ENCODE measurements at regions not wholly inside any gene's neighbourhood (a gene's known extent, or its start where the extent isn't known, plus 50 kb on each side); places are given as distances from the start of the nearest gene placed in this dataset.

GRCh38 chr1:221309723-221310122, 430.5 kb downstream of the HLX start:
- no CpG with 5 or more reads among the region's 1 CpG for WGBS (ENCODE audit: insufficient coverage)
- DNase-seq (ENCODE audit: low read depth in 4 of 6, low spot score in 6 of 6), result no peak
- no peaks in the 10 kb centered on the region for H3K27me3 ChIP-seq (ENCODE audit: control insufficient read depth, insufficient read depth, low read length)
- no peaks in the 10 kb centered on the region for H3K36me3 ChIP-seq (ENCODE audit: control insufficient read depth, insufficient read depth, low read length)
- H3K4me3 ChIP-seq (ENCODE audit: low read depth, low read length), result no peak overlapping the region
- no peaks in the 10 kb centered on the region for H3K9me3 ChIP-seq (ENCODE audit: control insufficient read depth, insufficient read depth, low read length)
- H3K4me1 ChIP-seq (ENCODE audit: control insufficient read depth, insufficient read depth, low read length), result no peaks in the 10 kb centered on the region
- H3K27ac ChIP-seq (ENCODE audit: low read depth, low read length), result no peak overlapping the region

GRCh38 chr1:221310180-221310579, 430.9 kb downstream of the HLX start:
- peak in 2 of 6 donors; percentile 71 to 85 for DNase-seq (ENCODE audit: low read depth in 4 of 6, low spot score in 6 of 6)
- no peak overlapping the region for H3K27ac ChIP-seq (ENCODE audit: low read depth, low read length)
- H3K27me3 ChIP-seq (ENCODE audit: control insufficient read depth, insufficient read depth, low read length), result no peaks in the 10 kb centered on the region
- no peaks in the 10 kb centered on the region for H3K36me3 ChIP-seq (ENCODE audit: control insufficient read depth, insufficient read depth, low read length)
- WGBS (ENCODE audit: insufficient coverage), result 68% methylated on average over 4 of the region's 4 CpGs
- no peaks in the 10 kb centered on the region for H3K9me3 ChIP-seq (ENCODE audit: control insufficient read depth, insufficient read depth, low read length)
- H3K4me1 ChIP-seq (ENCODE audit: control insufficient read depth, insufficient read depth, low read length), result no peaks in the 10 kb centered on the region
- H3K4me3 ChIP-seq (ENCODE audit: low read depth, low read length), result no peak overlapping the region

GRCh38 chr1:221315330-221315729, 426.6 kb downstream of the DUSP10 start:
- H3K4me1 ChIP-seq (ENCODE audit: control insufficient read depth, insufficient read depth, low read length), result no peaks in the 10 kb centered on the region
- no peaks in the 10 kb centered on the region for H3K9me3 ChIP-seq (ENCODE audit: control insufficient read depth, insufficient read depth, low read length)
- no peak overlapping the region for H3K27ac ChIP-seq (ENCODE audit: low read depth, low read length)
- WGBS (ENCODE audit: insufficient coverage), result no CpG with 5 or more reads among the region's 3 CpGs
- H3K27me3 ChIP-seq (ENCODE audit: control insufficient read depth, insufficient read depth, low read length), result no peaks in the 10 kb centered on the region
- no peak for DNase-seq (ENCODE audit: low read depth in 4 of 6, low spot score in 6 of 6)
- H3K36me3 ChIP-seq (ENCODE audit: control insufficient read depth, insufficient read depth, low read length), result no peaks in the 10 kb centered on the region
- no peak overlapping the region for H3K4me3 ChIP-seq (ENCODE audit: low read depth, low read length)

GRCh38 chr1:221316491-221317056, 425.3 kb downstream of the DUSP10 start:
- no peaks in the 10 kb centered on the region for H3K4me1 ChIP-seq (ENCODE audit: control insufficient read depth, insufficient read depth, low read length)
- no peak for DNase-seq (ENCODE audit: low read depth in 4 of 6, low spot score in 6 of 6)
- H3K9me3 ChIP-seq (ENCODE audit: control insufficient read depth, insufficient read depth, low read length), result no peaks in the 10 kb centered on the region
- WGBS (ENCODE audit: insufficient coverage), result 100% methylated on average over 1 of the region's 1 CpG
- H3K27me3 ChIP-seq (ENCODE audit: control insufficient read depth, insufficient read depth, low read length), result no peaks in the 10 kb centered on the region
- H3K27ac ChIP-seq (ENCODE audit: low read depth, low read length), result no peak overlapping the region
- no peaks in the 10 kb centered on the region for H3K36me3 ChIP-seq (ENCODE audit: control insufficient read depth, insufficient read depth, low read length)
- no peak overlapping the region for H3K4me3 ChIP-seq (ENCODE audit: low read depth, low read length)

GRCh38 chr1:221317537-221317936, 424.4 kb downstream of the DUSP10 start:
- no peak for DNase-seq (ENCODE audit: low read depth in 4 of 6, low spot score in 6 of 6)
- no peak overlapping the region for H3K27ac ChIP-seq (ENCODE audit: low read depth, low read length)
- H3K27me3 ChIP-seq (ENCODE audit: control insufficient read depth, insufficient read depth, low read length), result no peaks in the 10 kb centered on the region
- no peak overlapping the region for H3K4me3 ChIP-seq (ENCODE audit: low read depth, low read length)
- 80% methylated on average over 3 of the region's 3 CpGs for WGBS (ENCODE audit: insufficient coverage)
- H3K36me3 ChIP-seq (ENCODE audit: control insufficient read depth, insufficient read depth, low read length), result no peaks in the 10 kb centered on the region
- no peaks in the 10 kb centered on the region for H3K9me3 ChIP-seq (ENCODE audit: control insufficient read depth, insufficient read depth, low read length)
- H3K4me1 ChIP-seq (ENCODE audit: control insufficient read depth, insufficient read depth, low read length), result no peaks in the 10 kb centered on the region

- Histone ChIP-seq H3K9me3 (ENCODE audit: control insufficient read depth, insufficient read depth, low read length) (peaks cover 5% of the 10 kb centered on the region), H3K27ac (ENCODE audit: low read depth, low read length) (no peak overlapping the region), H3K4me3 (ENCODE audit: low read depth, low read length) (no peak overlapping the region), H3K36me3 (ENCODE audit: control insufficient read depth, insufficient read depth, low read length) (no peaks in the 10 kb centered on the region), H3K4me1 (ENCODE audit: control insufficient read depth, insufficient read depth, low read length) (no peaks in the 10 kb centered on the region), H3K27me3 (ENCODE audit: control insufficient read depth, insufficient read depth, low read length) (no peaks in the 10 kb centered on the region)
- 33% methylated on average over 1 of the region's 4 CpGs for WGBS (ENCODE audit: insufficient coverage)
- peak in 2 of 6 donors; percentile 66 to 74 for DNase-seq (ENCODE audit: low read depth in 4 of 6, low spot score in 6 of 6)
These were observed 413.9 kb downstream of the DUSP10 start for GRCh38 chr1:221327954-221328353.

GRCh38 chr1:221328371-221328770, 413.5 kb downstream of the DUSP10 start:
- peaks cover 5% of the 10 kb centered on the region for H3K9me3 ChIP-seq (ENCODE audit: control insufficient read depth, insufficient read depth, low read length)
- no peaks in the 10 kb centered on the region for H3K36me3 ChIP-seq (ENCODE audit: control insufficient read depth, insufficient read depth, low read length)
- no peaks in the 10 kb centered on the region for H3K4me1 ChIP-seq (ENCODE audit: control insufficient read depth, insufficient read depth, low read length)
- no peak overlapping the region for H3K4me3 ChIP-seq (ENCODE audit: low read depth, low read length)
- no CpG with 5 or more reads among the region's 2 CpGs for WGBS (ENCODE audit: insufficient coverage)
- no peaks in the 10 kb centered on the region for H3K27me3 ChIP-seq (ENCODE audit: control insufficient read depth, insufficient read depth, low read length)
- DNase-seq (ENCODE audit: low read depth in 4 of 6, low spot score in 6 of 6), result no peak
- no peak overlapping the region for H3K27ac ChIP-seq (ENCODE audit: low read depth, low read length)

GRCh38 chr1:221331273-221332183, 410.4 kb downstream of the DUSP10 start:
- H3K4me3 ChIP-seq (ENCODE audit: low read depth, low read length), result no peak overlapping the region
- no peaks in the 10 kb centered on the region for H3K27me3 ChIP-seq (ENCODE audit: control insufficient read depth, insufficient read depth, low read length)
- no peak overlapping the region for H3K27ac ChIP-seq (ENCODE audit: low read depth, low read length)
- H3K36me3 ChIP-seq (ENCODE audit: control insufficient read depth, insufficient read depth, low read length), result no peaks in the 10 kb centered on the region
- WGBS (ENCODE audit: insufficient coverage), result no CpG with 5 or more reads among the region's 1 CpG
- H3K9me3 ChIP-seq (ENCODE audit: control insufficient read depth, insufficient read depth, low read length), result peaks cover 5% of the 10 kb centered on the region
- DNase-seq (ENCODE audit: low read depth in 4 of 6, low spot score in 6 of 6), result no peak
- H3K4me1 ChIP-seq (ENCODE audit: control insufficient read depth, insufficient read depth, low read length), result peaks cover 5% of the 10 kb centered on the region

GRCh38 chr1:221334062-221334461, 407.8 kb downstream of the DUSP10 start:
- Histone ChIP-seq H3K36me3 (ENCODE audit: control insufficient read depth, insufficient read depth, low read length) (no peaks in the 10 kb centered on the region), H3K4me3 (ENCODE audit: low read depth, low read length) (no peak overlapping the region), H3K27me3 (ENCODE audit: control insufficient read depth, insufficient read depth, low read length) (no peaks in the 10 kb centered on the region), H3K27ac (ENCODE audit: low read depth, low read length) (no peak overlapping the region), H3K9me3 (ENCODE audit: control insufficient read depth, insufficient read depth, low read length) (peaks cover 5% of the 10 kb centered on the region), H3K4me1 (ENCODE audit: control insufficient read depth, insufficient read depth, low read length) (peaks cover 5% of the 10 kb centered on the region)
- WGBS (ENCODE audit: insufficient coverage), result no CpG with 5 or more reads among the region's 2 CpGs
- no peak for DNase-seq (ENCODE audit: low read depth in 4 of 6, low spot score in 6 of 6)
